Fibroblast of the aortic adventitia (primary cell): ENCODE measurements at regions not wholly inside any gene's neighbourhood (a gene's known extent, or its start where the extent isn't known, plus 50 kb on each side); places are given as distances from the start of the nearest gene placed in this dataset.

ENCODE experiments used
- DNase-seq: peaks from one replicate; pipeline ENCODE4 v3.0.0-alpha.2; 2010; ENCODE audit warnings: low read depth
- H3K4me3 ChIP-seq: 2 replicates; pipeline ENCODE4 v1.5.1; 2011; ENCODE audit warnings: low read depth, mild to moderate bottlenecking, control low read depth, low read length, moderate library complexity
- TF ChIP-seq, protein P1 (sequence below): IDR thresholded peaks from 2 replicates; pipeline ENCODE4 v1.5.1; 2011; ENCODE audit warnings: mild to moderate bottlenecking, low read length, control low read depth, inconsistent platforms; ENCODE audit not compliant: insufficient read depth

DNA sequence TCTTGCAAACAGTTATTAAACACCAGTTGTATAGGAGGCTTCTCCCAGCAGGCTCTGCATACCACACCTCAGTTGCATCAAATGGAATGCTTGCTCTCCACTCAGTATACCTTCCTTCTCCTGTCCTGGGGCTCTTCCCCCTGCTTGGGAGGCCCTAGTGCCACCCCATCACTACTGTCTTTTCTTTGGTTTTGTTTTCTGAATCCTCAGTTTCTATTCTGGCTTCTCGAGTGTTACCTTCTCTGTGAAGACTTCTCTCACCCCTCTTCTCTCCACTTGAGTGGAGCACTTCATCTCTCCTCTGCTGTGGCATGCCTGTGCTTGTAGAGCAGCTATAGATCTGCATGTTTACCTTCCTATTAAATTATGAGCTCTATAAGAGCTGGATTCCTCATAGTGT, 75.7 kb upstream of the TPRG1 start:
- no peak overlapping the region for H3K4me3 ChIP-seq
- no peak for DNase-seq
- TF ChIP-seq, protein P1, sequence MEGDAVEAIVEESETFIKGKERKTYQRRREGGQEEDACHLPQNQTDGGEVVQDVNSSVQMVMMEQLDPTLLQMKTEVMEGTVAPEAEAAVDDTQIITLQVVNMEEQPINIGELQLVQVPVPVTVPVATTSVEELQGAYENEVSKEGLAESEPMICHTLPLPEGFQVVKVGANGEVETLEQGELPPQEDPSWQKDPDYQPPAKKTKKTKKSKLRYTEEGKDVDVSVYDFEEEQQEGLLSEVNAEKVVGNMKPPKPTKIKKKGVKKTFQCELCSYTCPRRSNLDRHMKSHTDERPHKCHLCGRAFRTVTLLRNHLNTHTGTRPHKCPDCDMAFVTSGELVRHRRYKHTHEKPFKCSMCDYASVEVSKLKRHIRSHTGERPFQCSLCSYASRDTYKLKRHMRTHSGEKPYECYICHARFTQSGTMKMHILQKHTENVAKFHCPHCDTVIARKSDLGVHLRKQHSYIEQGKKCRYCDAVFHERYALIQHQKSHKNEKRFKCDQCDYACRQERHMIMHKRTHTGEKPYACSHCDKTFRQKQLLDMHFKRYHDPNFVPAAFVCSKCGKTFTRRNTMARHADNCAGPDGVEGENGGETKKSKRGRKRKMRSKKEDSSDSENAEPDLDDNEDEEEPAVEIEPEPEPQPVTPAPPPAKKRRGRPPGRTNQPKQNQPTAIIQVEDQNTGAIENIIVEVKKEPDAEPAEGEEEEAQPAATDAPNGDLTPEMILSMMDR: no peak

- TF ChIP-seq, protein P1: no peak
- no peak overlapping the region for H3K4me3 ChIP-seq
- DNase-seq: peak; percentile 83
Observed at GRCh38 chr3:189099031-189099471, 72.7 kb upstream of the TPRG1 start.

GRCh38 chr3:189099505-189100290, 72.1 kb upstream of the TPRG1 start:
- no peak overlapping the region for H3K4me3 ChIP-seq
- TF ChIP-seq, protein P1: no peak
- peak; percentile 55 for DNase-seq

- DNase-seq: no peak
- TF ChIP-seq, protein P1: no peak
Observed at GRCh38 chr3:189100866-189101265, 70.9 kb upstream of the TPRG1 start.

GRCh38 chr3:189101594-189101993, 70.2 kb upstream of the TPRG1 start:
- DNase-seq: no peak
- TF ChIP-seq, protein P1: no peak
- H3K4me3 ChIP-seq: no peak overlapping the region

More at GRCh38 chr3:189100866-189101265, 70.9 kb upstream of the TPRG1 start:
- H3K4me3 ChIP-seq: no peak overlapping the region

GRCh38 chr3:189103208-189103607, 68.6 kb upstream of the TPRG1 start:
- peak; percentile 5 for DNase-seq
- TF ChIP-seq, protein P1: no peak
- H3K4me3 ChIP-seq: no peak overlapping the region
